HepG2 (cell line): ENCODE measurements at regions not wholly inside any gene's neighbourhood (a gene's known extent, or its start where the extent isn't known, plus 50 kb on each side); places are given as distances from the start of the nearest gene placed in this dataset.

Experiments
- MIXL1 ChIP-seq: IDR thresholded peaks from 2 replicates; pipeline ENCODE4 v1.6.1; 2016
- NFIC ChIP-seq: IDR thresholded peaks from 2 replicates; pipeline ENCODE4 v1.6.1; 2012; ENCODE audit warnings: mild to moderate bottlenecking, low read length, inconsistent platforms
- RFX3 ChIP-seq: IDR thresholded peaks from 2 replicates; pipeline ENCODE4 v1.6.1; 2016; ENCODE audit warnings: missing biosample characterization, missing genetic modification reagents
- ZBTB1 ChIP-seq: sonication (generic); formaldehyde crosslinking; IDR thresholded peaks from 2 replicates; pipeline ENCODE4 v1.4.0; 2020; ENCODE audit warnings: missing genetic modification reagents, borderline replicate concordance
- ZNF501 ChIP-seq: sonication (generic); formaldehyde crosslinking; IDR thresholded peaks from 2 replicates; pipeline ENCODE4 v1.5.1; 2020; ENCODE audit warnings: mild to moderate bottlenecking, moderate library complexity, missing genetic modification reagents
- TF ChIP-seq, protein P1 (sequence below): sonication (generic); formaldehyde crosslinking; conservative IDR thresholded peaks from 2 replicates; pipeline ENCODE4 v1.4.0; 2020; ENCODE audit warnings: missing genetic modification reagents
- TF ChIP-seq, protein P2 (sequence below): sonication (generic); formaldehyde crosslinking; IDR thresholded peaks from 2 replicates; pipeline ENCODE4 v1.5.0; 2020; ENCODE audit warnings: mild to moderate bottlenecking, missing genetic modification reagents
- TF ChIP-seq, protein P3 (sequence below): sonication (generic); formaldehyde crosslinking; IDR thresholded peaks from 2 replicates; pipeline ENCODE4 v1.4.0; 2020; ENCODE audit warnings: mild to moderate bottlenecking, missing genetic modification reagents, borderline replicate concordance
- TF ChIP-seq, protein P4 (sequence below): sonication (generic); formaldehyde crosslinking; IDR thresholded peaks from 2 replicates; pipeline ENCODE4 v1.4.0; 2020; ENCODE audit warnings: missing genetic modification reagents

DNA sequence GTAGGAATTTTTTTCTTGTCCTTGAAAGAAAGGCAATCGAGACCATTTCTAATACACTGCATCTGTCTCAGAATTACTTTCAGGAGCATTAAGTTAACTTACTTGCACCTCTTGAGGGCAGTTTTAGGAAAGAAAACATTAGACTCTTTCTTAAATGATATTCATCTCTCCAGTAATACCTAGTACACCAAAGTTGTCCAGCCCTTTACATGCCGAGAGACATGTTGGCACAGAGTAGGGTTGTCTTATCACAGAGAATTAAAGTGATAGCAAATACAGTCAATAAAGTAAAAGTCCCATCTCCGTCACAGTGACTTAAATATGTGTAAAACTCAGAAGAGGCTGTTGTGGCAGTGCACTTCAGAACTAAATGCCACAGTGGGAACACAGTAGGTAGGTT is 154.3 kb upstream of the KCNN2 start (continued):
- TF ChIP-seq, protein P1, sequence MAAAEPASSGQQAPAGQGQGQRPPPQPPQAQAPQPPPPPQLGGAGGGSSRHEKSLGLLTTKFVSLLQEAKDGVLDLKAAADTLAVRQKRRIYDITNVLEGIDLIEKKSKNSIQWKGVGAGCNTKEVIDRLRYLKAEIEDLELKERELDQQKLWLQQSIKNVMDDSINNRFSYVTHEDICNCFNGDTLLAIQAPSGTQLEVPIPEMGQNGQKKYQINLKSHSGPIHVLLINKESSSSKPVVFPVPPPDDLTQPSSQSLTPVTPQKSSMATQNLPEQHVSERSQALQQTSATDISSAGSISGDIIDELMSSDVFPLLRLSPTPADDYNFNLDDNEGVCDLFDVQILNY (CRISPR knock-in tag), result no peak
- TF ChIP-seq NFIC, result no peak
- no peak for TF ChIP-seq ZBTB1 (CRISPR knock-in tag)
- no peak for TF ChIP-seq ZNF501 (CRISPR knock-in tag)
- TF ChIP-seq, protein P2, sequence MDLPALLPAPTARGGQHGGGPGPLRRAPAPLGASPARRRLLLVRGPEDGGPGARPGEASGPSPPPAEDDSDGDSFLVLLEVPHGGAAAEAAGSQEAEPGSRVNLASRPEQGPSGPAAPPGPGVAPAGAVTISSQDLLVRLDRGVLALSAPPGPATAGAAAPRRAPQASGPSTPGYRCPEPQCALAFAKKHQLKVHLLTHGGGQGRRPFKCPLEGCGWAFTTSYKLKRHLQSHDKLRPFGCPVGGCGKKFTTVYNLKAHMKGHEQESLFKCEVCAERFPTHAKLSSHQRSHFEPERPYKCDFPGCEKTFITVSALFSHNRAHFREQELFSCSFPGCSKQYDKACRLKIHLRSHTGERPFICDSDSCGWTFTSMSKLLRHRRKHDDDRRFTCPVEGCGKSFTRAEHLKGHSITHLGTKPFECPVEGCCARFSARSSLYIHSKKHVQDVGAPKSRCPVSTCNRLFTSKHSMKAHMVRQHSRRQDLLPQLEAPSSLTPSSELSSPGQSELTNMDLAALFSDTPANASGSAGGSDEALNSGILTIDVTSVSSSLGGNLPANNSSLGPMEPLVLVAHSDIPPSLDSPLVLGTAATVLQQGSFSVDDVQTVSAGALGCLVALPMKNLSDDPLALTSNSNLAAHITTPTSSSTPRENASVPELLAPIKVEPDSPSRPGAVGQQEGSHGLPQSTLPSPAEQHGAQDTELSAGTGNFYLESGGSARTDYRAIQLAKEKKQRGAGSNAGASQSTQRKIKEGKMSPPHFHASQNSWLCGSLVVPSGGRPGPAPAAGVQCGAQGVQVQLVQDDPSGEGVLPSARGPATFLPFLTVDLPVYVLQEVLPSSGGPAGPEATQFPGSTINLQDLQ (CRISPR knock-in tag), result no peak
- TF ChIP-seq RFX3, result no peak
- TF ChIP-seq, protein P3, sequence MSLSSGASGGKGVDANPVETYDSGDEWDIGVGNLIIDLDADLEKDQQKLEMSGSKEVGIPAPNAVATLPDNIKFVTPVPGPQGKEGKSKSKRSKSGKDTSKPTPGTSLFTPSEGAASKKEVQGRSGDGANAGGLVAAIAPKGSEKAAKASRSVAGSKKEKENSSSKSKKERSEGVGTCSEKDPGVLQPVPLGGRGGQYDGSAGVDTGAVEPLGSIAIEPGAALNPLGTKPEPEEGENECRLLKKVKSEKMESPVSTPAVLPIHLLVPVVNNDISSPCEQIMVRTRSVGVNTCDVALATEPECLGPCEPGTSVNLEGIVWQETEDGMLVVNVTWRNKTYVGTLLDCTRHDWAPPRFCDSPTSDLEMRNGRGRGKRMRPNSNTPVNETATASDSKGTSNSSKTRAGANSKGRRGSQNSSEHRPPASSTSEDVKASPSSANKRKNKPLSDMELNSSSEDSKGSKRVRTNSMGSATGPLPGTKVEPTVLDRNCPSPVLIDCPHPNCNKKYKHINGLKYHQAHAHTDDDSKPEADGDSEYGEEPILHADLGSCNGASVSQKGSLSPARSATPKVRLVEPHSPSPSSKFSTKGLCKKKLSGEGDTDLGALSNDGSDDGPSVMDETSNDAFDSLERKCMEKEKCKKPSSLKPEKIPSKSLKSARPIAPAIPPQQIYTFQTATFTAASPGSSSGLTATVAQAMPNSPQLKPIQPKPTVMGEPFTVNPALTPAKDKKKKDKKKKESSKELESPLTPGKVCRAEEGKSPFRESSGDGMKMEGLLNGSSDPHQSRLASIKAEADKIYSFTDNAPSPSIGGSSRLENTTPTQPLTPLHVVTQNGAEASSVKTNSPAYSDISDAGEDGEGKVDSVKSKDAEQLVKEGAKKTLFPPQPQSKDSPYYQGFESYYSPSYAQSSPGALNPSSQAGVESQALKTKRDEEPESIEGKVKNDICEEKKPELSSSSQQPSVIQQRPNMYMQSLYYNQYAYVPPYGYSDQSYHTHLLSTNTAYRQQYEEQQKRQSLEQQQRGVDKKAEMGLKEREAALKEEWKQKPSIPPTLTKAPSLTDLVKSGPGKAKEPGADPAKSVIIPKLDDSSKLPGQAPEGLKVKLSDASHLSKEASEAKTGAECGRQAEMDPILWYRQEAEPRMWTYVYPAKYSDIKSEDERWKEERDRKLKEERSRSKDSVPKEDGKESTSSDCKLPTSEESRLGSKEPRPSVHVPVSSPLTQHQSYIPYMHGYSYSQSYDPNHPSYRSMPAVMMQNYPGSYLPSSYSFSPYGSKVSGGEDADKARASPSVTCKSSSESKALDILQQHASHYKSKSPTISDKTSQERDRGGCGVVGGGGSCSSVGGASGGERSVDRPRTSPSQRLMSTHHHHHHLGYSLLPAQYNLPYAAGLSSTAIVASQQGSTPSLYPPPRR (CRISPR knock-in tag), result no peak
- TF ChIP-seq, protein P4, sequence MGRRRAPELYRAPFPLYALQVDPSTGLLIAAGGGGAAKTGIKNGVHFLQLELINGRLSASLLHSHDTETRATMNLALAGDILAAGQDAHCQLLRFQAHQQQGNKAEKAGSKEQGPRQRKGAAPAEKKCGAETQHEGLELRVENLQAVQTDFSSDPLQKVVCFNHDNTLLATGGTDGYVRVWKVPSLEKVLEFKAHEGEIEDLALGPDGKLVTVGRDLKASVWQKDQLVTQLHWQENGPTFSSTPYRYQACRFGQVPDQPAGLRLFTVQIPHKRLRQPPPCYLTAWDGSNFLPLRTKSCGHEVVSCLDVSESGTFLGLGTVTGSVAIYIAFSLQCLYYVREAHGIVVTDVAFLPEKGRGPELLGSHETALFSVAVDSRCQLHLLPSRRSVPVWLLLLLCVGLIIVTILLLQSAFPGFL (CRISPR knock-in tag), result no peak
- TF ChIP-seq MIXL1, result no peak
- TF ChIP-seq, all 625 proteins: peak for 0
